ENCODE measurements at regions not wholly inside any gene's neighbourhood (a gene's known extent, or its start where the extent isn't known, plus 50 kb on each side); places are given as distances from the start of the nearest gene placed in this dataset.

- no peak for TF ChIP-seq CTCF (IDR thresholded peaks at IDR 0.05; ENCODE audit: insufficient read depth, low read length)
- TF ChIP-seq POLR2AphosphoS5 (IDR thresholded peaks at IDR 0.05; ENCODE audit: low read depth), result no peak
- TF ChIP-seq SPI1 (IDR thresholded peaks at IDR 0.05; ENCODE audit: borderline replicate concordance, low read depth), result no peak
- no peak for TF ChIP-seq REST (IDR thresholded peaks at IDR 0.05; ENCODE audit: insufficient replicate concordance, low read depth)
- TF ChIP-seq GABPA (IDR thresholded peaks at IDR 0.05; ENCODE audit: low read depth), result no peak
Observed at GRCh38 chr4:179200681-179201080, 1758.4 kb upstream of the AGA start.

Data from HL-60 (cell line).